ENCODE measurements at regions not wholly inside any gene's neighbourhood (a gene's known extent, or its start where the extent isn't known, plus 50 kb on each side); places are given as distances from the start of the nearest gene placed in this dataset.

DNA sequence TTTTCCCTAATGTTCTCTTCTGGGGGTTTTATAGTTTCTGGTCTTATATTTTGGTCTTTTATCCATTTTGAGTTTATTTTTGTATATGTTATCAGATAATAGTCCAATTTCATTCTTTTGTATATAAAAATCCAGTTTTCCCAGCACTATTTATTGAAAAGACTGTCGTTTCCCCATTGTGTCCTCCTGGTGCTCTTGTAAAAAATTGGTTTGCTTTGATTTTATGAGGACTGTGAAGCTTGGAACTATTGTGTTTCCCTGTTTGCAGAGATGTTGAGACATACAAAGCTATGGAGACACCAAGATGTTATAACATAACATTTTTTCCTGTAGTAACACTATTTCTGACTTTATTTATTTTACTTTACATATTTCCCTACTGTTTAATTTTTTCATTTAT is 163.3 kb upstream of the TUT7 start:
- TF ChIP-seq POLR2A (IDR thresholded peaks at IDR 0.05; ENCODE audit: low read length) (no peak), GATA1 (IDR thresholded peaks at IDR 0.05; ENCODE audit: low read depth, low read length) (no peak)

All from erythroblast (primary cell).